ENCODE measurements at regions not wholly inside any gene's neighbourhood (a gene's known extent, or its start where the extent isn't known, plus 50 kb on each side); places are given as distances from the start of the nearest gene placed in this dataset.

DNA sequence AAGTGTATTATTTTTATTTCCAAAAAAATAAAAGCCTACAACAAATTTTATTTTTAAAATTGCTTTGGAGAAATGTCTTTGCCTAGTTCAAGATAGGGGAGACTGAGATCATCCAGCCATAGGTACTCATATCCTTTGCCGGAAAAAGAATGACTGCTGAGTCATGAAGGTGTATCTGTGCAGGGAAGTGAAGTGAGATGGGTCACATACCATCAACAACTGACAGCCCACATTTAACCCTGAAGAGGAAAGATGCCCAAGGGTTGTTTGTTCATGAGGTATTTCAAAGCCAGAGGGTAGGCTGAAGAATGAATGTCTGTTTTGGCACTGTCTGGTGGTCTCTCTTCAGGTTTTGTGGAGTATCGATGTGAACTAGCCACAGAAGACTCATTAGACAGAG, 106.7 kb upstream of the TTC29 start:
- TF ChIP-seq, protein P1, sequence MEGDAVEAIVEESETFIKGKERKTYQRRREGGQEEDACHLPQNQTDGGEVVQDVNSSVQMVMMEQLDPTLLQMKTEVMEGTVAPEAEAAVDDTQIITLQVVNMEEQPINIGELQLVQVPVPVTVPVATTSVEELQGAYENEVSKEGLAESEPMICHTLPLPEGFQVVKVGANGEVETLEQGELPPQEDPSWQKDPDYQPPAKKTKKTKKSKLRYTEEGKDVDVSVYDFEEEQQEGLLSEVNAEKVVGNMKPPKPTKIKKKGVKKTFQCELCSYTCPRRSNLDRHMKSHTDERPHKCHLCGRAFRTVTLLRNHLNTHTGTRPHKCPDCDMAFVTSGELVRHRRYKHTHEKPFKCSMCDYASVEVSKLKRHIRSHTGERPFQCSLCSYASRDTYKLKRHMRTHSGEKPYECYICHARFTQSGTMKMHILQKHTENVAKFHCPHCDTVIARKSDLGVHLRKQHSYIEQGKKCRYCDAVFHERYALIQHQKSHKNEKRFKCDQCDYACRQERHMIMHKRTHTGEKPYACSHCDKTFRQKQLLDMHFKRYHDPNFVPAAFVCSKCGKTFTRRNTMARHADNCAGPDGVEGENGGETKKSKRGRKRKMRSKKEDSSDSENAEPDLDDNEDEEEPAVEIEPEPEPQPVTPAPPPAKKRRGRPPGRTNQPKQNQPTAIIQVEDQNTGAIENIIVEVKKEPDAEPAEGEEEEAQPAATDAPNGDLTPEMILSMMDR (IDR thresholded peaks at IDR 0.05) = no peak
- TF ChIP-seq POLR2AphosphoS5 (IDR thresholded peaks at IDR 0.05) (no peak), EP300 (IDR thresholded peaks at IDR 0.05) (no peak)
